ENCODE measurements at regions not wholly inside any gene's neighbourhood (a gene's known extent, or its start where the extent isn't known, plus 50 kb on each side); places are given as distances from the start of the nearest gene placed in this dataset.

GRCh38 chr20:21832442-21833385 is 127.2 kb downstream of the PAX1 start:
- Histone ChIP-seq H3K4me3 (no peak overlapping the region), H3K36me3 (no peaks in the 10 kb centered on the region), H3K27ac (replicated peaks) (no peak overlapping the region), H3K4me1 (no peaks in the 10 kb centered on the region), H3K27me3 (ENCODE audit: low read depth) (peaks cover 19% of the 10 kb centered on the region), H3K9me3 (replicated peaks) (no peaks in the 10 kb centered on the region)
- intact Hi-C loops (cut with micrococcal nuclease), result no loop called here
- TF ChIP-seq CTCF (IDR thresholded peaks at IDR 0.05; ENCODE audit: borderline replicate concordance), result no peak
- no peak for DNase-seq

- H3K9me3 ChIP-seq (replicated peaks), result peaks cover 9% of the 10 kb centered on the region
- intact Hi-C loops (cut with micrococcal nuclease), result no loop called here
- peaks cover 23% of the 10 kb centered on the region for H3K27me3 ChIP-seq (ENCODE audit: low read depth)
- no peak overlapping the region for H3K4me3 ChIP-seq
- DNase-seq, result no peak
- no peaks in the 10 kb centered on the region for H3K4me1 ChIP-seq
- H3K27ac ChIP-seq (replicated peaks), result no peak overlapping the region
- no peak for TF ChIP-seq CTCF (IDR thresholded peaks at IDR 0.05; ENCODE audit: borderline replicate concordance)
- H3K36me3 ChIP-seq, result no peaks in the 10 kb centered on the region
Measured at GRCh38 chr20:21826976-21827375, 121.5 kb downstream of the PAX1 start.

- no peaks in the 10 kb centered on the region for H3K4me1 ChIP-seq
- DNase-seq, result no peak
- intact Hi-C loops (cut with micrococcal nuclease), result no loop called here
- peaks cover 6% of the 10 kb centered on the region for H3K27me3 ChIP-seq (ENCODE audit: low read depth)
- no peak for TF ChIP-seq CTCF (IDR thresholded peaks at IDR 0.05; ENCODE audit: borderline replicate concordance)
- H3K36me3 ChIP-seq, result no peaks in the 10 kb centered on the region
- H3K9me3 ChIP-seq (replicated peaks), result peaks cover 9% of the 10 kb centered on the region
- no peak overlapping the region for H3K27ac ChIP-seq (replicated peaks)
- no peak overlapping the region for H3K4me3 ChIP-seq
Measured at GRCh38 chr20:21821358-21821757, 115.9 kb downstream of the PAX1 start.

GRCh38 chr20:21820688-21821087 is 115.2 kb downstream of the PAX1 start:
- no peak for DNase-seq
- Histone ChIP-seq H3K27ac (replicated peaks) (no peak overlapping the region), H3K9me3 (replicated peaks) (peaks cover 9% of the 10 kb centered on the region), H3K4me1 (no peaks in the 10 kb centered on the region), H3K4me3 (no peak overlapping the region), H3K36me3 (no peaks in the 10 kb centered on the region), H3K27me3 (ENCODE audit: low read depth) (peaks cover 1% of the 10 kb centered on the region)
- TF ChIP-seq CTCF (IDR thresholded peaks at IDR 0.05; ENCODE audit: borderline replicate concordance), result no peak
- intact Hi-C loops (cut with micrococcal nuclease), result no loop called here

- Histone ChIP-seq H3K4me1 (no peaks in the 10 kb centered on the region), H3K4me3 (no peak overlapping the region), H3K9me3 (replicated peaks) (peaks cover 9% of the 10 kb centered on the region), H3K27ac (replicated peaks) (no peak overlapping the region), H3K36me3 (no peaks in the 10 kb centered on the region), H3K27me3 (ENCODE audit: low read depth) (no peaks in the 10 kb centered on the region)
- intact Hi-C loops (cut with micrococcal nuclease), result no loop called here
- DNase-seq, result no peak
- no peak for TF ChIP-seq CTCF (IDR thresholded peaks at IDR 0.05; ENCODE audit: borderline replicate concordance)
Measured at GRCh38 chr20:21820045-21820444, 114.6 kb downstream of the PAX1 start.
